HG02885 (cell line): ENCODE measurements at regions not wholly inside any gene's neighbourhood (a gene's known extent, or its start where the extent isn't known, plus 50 kb on each side); places are given as distances from the start of the nearest gene placed in this dataset.
"Not testable (repeated sequence)": the region's sequence is repeated elsewhere in the genome, so short reads cannot be mapped to it uniquely, and the experiment has no call there.

Experiments used
- ATAC-seq: cut with Tn5 transposase; IDR thresholded peaks from one replicate; pipeline ENCODE4 v1.9.1; 2021; ENCODE audit warnings: mild to moderate bottlenecking; ENCODE audit not compliant: unreplicated experiment, poor library complexity

GRCh38 chr7:10779465-10780399 is 193.9 kb upstream of the PHF14 start:
- ATAC-seq, result no peak

DNA sequence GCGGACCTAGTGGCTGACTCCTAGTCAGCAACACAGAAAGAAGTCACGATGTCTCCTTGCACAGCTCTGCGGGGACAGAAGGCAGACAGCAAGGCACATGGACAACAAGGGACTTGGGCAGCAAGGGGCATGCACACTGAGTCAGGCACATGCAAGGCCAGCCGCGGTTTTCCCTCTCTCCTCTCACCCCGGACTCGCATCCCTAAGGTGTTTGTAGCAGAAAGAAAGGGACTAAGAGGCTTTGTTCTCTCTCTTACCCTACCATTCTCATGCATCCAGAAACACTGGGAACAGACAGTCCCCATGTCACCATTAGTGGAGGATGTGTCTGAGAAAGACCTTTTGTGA is 193.3 kb upstream of the PHF14 start:
- ATAC-seq, result no peak

GRCh38 chr7:10786976-10787375 is 186.7 kb upstream of the PHF14 start:
- ATAC-seq, result not testable (repeated sequence)

DNA sequence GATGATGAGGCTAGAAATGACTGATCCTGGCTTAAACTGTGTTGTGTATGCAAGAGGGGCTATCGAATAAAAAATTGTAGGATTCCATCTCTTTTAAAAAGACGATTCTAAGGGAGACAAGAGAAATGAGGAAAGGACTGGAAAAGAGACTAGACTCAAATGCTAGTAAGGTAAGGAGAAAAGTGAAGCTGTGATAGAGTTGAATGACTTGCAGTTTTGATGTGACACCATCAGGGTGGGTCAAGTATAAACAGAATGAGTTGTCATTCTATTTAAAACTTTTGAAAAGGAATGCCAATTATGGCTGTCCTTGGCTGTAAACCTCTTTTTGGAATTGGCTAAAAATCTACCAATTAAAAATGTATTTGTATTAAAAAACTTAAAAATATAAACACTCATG is 184.5 kb upstream of the PHF14 start:
- ATAC-seq, result no peak

- no peak for ATAC-seq
Measured at GRCh38 chr7:10790910-10791309, 182.8 kb upstream of the PHF14 start.

DNA sequence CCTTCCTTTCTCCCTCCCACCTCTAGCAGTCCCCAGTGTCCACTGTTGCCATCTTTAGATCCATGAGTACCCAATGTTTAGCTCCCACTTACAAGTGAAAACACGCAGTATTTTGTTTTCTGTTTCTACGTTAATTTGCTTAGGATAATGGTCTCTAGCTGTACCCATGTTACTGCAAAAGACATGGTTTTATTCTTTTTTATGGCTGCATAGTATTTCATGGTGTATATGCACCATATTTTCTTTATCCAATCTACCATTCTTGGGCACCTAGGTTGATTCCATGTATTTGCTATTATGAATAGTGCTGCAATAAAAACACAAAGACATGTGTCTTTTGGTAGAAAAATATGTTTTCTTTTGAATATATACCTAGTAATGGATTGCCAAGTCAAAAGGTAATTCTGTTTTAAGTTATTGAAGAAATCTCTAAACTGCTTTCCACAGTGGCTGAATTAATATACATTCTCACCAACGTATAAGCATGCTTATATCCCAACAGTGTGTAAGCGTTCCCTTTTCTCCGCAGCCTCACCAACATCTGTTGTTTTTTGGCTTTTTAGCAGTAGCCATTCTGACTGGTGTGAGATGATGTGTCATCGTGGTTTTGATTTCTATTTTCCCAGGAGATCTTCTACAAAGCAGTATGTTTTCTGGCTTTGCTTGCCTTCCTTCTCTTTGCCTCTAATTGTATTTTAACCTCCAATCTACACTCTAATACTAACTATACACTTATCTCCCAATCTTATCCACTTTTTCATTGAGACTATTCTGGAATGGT is 179.5 kb upstream of the PHF14 start:
- no peak for ATAC-seq

- no peak for ATAC-seq
Measured at GRCh38 chr7:10797157-10797556, 176.5 kb upstream of the PHF14 start.

- ATAC-seq, result no peak
Measured at GRCh38 chr7:10798044-10798443, 175.6 kb upstream of the PHF14 start.

GRCh38 chr7:10799475-10799874 is 174.2 kb upstream of the PHF14 start:
- no peak for ATAC-seq

GRCh38 chr7:10802011-10802410 is 171.7 kb upstream of the PHF14 start:
- ATAC-seq, result no peak

- ATAC-seq, result no peak
Measured at GRCh38 chr7:10802526-10802925, 171.1 kb upstream of the PHF14 start.

DNA sequence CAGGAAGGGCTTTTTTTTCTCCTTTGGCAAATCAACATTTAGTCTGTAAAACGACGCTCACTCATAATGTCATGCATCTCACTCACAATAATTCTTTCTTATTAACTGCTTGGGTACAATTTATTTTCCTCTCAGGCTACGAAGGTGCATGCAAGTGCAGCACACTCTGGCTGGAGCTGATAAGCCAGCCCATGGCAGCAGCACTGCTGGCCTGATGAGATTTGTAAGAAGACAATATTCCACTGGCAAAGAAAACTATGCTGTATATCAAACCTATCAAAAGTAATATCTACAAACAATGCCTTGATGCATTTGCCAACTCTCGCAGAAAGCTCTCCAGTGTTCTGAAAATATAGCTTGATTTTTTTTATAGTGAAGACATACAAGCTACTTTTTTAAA is 170.0 kb upstream of the PHF14 start:
- no peak for ATAC-seq

- ATAC-seq, result no peak
Measured at GRCh38 chr7:10804770-10805169, 168.9 kb upstream of the PHF14 start.

DNA sequence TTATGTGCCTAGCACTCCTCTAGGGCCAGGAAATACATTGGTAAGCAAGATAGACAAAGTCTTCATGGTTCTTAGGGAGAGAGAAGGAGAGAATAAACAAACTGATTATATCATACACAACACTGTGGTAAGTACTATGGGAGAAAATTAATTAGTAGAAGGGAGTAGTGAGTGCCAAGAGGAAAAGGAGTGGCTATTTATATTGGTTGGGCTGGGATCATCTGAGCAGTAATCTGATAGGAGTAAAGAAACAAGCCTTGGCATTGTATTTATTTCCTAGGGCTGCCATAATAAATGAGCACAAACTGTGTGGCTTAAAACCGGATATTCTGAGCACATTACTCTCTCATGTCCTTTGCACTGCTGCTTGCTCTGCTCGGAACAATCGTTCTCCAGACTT is 158.1 kb upstream of the PHF14 start:
- no peak for ATAC-seq

GRCh38 chr7:10821156-10821555 is 152.5 kb upstream of the PHF14 start:
- ATAC-seq, result no peak

DNA sequence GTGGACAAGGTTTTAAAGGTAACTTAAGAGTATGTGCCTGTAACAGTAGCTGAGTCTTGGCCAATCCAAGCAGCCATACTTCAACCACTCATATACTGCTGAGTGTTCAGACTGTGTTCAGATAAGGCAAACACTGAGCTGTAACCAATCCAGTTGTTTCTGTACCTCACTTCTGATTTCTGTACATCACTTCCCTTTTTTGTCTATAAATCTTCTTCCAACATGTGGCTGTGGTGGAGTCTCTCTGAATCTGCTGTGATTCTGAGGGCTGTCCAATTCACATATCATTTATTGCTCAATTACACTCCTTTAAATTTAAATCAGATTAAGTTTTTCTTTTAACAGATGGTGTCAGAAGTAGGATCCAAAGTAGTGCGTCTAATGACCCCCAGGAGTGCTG is 149.5 kb upstream of the PHF14 start:
- no peak for ATAC-seq

- ATAC-seq, result peak; percentile 43
Measured at GRCh38 chr7:10838228-10838627, 135.4 kb upstream of the PHF14 start.

DNA sequence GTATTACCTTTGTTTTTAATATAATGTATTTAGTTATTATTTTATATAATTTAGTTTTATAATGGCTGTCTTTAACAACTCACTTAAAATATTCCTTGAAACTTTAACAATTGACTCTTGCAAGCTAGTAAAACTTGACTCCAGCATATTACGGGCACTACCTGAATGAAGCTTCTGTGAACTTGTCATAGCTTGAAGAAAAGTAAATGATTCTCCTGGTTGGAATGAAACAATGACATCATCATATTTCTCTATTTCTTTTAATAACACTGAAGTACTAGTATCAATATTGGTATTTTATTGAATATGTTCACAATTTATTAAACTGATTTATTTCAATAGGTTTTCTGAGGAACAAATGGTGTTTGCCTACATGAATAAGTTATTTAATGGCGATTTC is 128.4 kb upstream of the PHF14 start:
- no peak for ATAC-seq

GRCh38 chr7:10855583-10855982 is 118.1 kb upstream of the PHF14 start:
- ATAC-seq, result no peak

DNA sequence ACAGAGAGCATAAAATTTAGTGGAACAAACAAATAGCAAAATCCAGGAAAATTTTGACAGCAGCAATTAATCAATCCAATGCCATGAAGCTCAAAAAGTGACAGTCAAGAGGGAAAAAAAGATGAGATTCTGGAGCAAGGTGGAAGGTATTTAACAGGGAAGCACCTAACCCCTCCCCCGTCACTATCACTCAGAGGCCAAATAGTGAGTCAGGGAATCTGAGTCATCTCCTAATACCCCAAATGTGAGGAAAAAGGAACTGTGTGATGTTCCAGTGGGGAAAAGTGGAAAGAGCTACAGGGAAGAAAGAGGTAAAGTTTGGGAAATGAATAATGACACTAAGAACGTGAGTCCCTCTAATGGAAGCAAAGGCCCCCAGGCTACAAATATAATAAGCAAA is 113.2 kb upstream of the PHF14 start:
- no peak for ATAC-seq

GRCh38 chr7:10863476-10863875 is 110.2 kb upstream of the PHF14 start:
- no peak for ATAC-seq

GRCh38 chr7:10874666-10875065 is 99.0 kb upstream of the PHF14 start:
- no peak for ATAC-seq
